ENCODE measurements at regions not wholly inside any gene's neighbourhood (a gene's known extent, or its start where the extent isn't known, plus 50 kb on each side); places are given as distances from the start of the nearest gene placed in this dataset.

GRCh38 chr5:167694325-167695147, 596.9 kb upstream of the WWC1 start:
- TF ChIP-seq CTCF (IDR thresholded peaks at IDR 0.05 in 8 of 11, conservative IDR thresholded peaks at IDR 0.05 in 3 of 11) = no peak
- no peak for TF ChIP-seq POLR2A (IDR thresholded peaks at IDR 0.05)
- no peak for TF ChIP-seq POLR2AphosphoS5 (IDR thresholded peaks at IDR 0.05)
